NT2/D1 (cell line): ENCODE measurements at regions not wholly inside any gene's neighbourhood (a gene's known extent, or its start where the extent isn't known, plus 50 kb on each side); places are given as distances from the start of the nearest gene placed in this dataset.
"Not testable (repeated sequence)": the region's sequence is repeated elsewhere in the genome, so short reads cannot be mapped to it uniquely, and the experiment has no call there.

Experiments used
- SUZ12 ChIP-seq: IDR thresholded peaks from 2 replicates; pipeline ENCODE4 v1.6.1; 2011; ENCODE audit not compliant: insufficient read length, insufficient read depth; ENCODE audit errors: extremely low read depth
- YY1 ChIP-seq: IDR thresholded peaks from 2 replicates; pipeline ENCODE4 v1.6.1; 2011; ENCODE audit not compliant: insufficient read length, insufficient read depth

DNA sequence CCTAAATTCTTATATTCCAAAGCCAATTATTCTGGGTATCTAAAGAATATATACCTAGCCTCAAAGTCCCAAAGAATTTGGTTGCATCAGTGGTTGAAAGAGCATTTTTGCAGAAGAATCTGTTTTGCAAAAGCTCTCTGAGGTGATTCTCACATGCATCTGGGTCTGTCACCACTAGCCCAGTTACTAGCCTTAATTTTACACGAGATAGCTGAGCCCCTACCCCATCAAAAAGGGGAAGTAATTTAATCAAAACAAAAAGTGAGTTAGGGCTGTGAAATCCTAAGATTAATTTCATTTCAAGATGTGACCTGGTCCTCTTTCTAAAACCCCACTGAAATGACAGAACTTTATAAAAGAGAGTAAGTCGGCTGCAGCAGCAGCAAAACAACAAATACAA, 53.7 kb upstream of the ZSCAN2 start:
- TF ChIP-seq SUZ12, YY1: not testable (repeated sequence)
